Breast epithelium (tissue), 3 donors: ENCODE measurements at regions not wholly inside any gene's neighbourhood (a gene's known extent, or its start where the extent isn't known, plus 50 kb on each side); places are given as distances from the start of the nearest gene placed in this dataset.

ENCODE experiments used
- CTCF ChIP-seq, 3 donors: fragments of 450-650 bp; IDR thresholded peaks; one replicate each; pipeline ENCODE4 v1.5.1; 2016 to 2017; ENCODE audit warnings: antibody characterized with exemption in 3 of 3, mild to moderate bottlenecking in 3 of 3, moderate library complexity in 3 of 3
- POLR2A ChIP-seq: fragments of 450-650 bp; IDR thresholded peaks from one replicate; pipeline ENCODE4 v1.6.1; 2016; ENCODE audit warnings: antibody characterized with exemption, mild to moderate bottlenecking, moderate library complexity
- POLR2AphosphoS5 ChIP-seq, 3 donors: sonication (generic); formaldehyde crosslinking; IDR thresholded peaks; one replicate each; pipeline ENCODE4 v1.6.1; 2017; ENCODE audit warnings: antibody characterized with exemption in 3 of 3

GRCh38 chr6:3618642-3619041 lies 132.9 kb downstream of the PXDC1 start:
- no peak for TF ChIP-seq CTCF (IDR thresholded peaks at IDR 0.05)
- TF ChIP-seq POLR2A = no peak
- TF ChIP-seq POLR2AphosphoS5 (IDR thresholded peaks at IDR 0.05) = no peak
